ENCODE measurements at regions not wholly inside any gene's neighbourhood (a gene's known extent, or its start where the extent isn't known, plus 50 kb on each side); places are given as distances from the start of the nearest gene placed in this dataset.

- no peak for DNase-seq (ENCODE audit: extremely low read depth, low read depth)
- TF ChIP-seq CTCF (IDR thresholded peaks at IDR 0.05; ENCODE audit: low read depth, low read length) = no peak
Observed at GRCh38 chr6:144478483-144478882, 193.3 kb downstream of the UTRN start.

GRCh38 chr6:144479991-144480390 lies 194.9 kb downstream of the UTRN start:
- TF ChIP-seq CTCF (IDR thresholded peaks at IDR 0.05; ENCODE audit: low read depth, low read length) = no peak
- DNase-seq (ENCODE audit: extremely low read depth, low read depth) = no peak

GRCh38 chr6:144480473-144480872 lies 195.3 kb downstream of the UTRN start:
- no peak for DNase-seq (ENCODE audit: extremely low read depth, low read depth)
- no peak for TF ChIP-seq CTCF (IDR thresholded peaks at IDR 0.05; ENCODE audit: low read depth, low read length)

GRCh38 chr6:144481527-144481926 lies 196.4 kb downstream of the UTRN start:
- no peak for DNase-seq (ENCODE audit: extremely low read depth, low read depth)
- TF ChIP-seq CTCF (IDR thresholded peaks at IDR 0.05; ENCODE audit: low read depth, low read length) = no peak

GRCh38 chr6:144482142-144482541 lies 197.0 kb downstream of the UTRN start:
- DNase-seq (ENCODE audit: extremely low read depth, low read depth) = peak; percentile 45
- peak; percentile 64 for TF ChIP-seq CTCF (IDR thresholded peaks at IDR 0.05; ENCODE audit: low read depth, low read length)

- TF ChIP-seq CTCF (IDR thresholded peaks at IDR 0.05; ENCODE audit: low read depth, low read length) = no peak
- no peak for DNase-seq (ENCODE audit: extremely low read depth, low read depth)
Observed at GRCh38 chr6:144485531-144485930, 200.4 kb downstream of the UTRN start.

- no peak for TF ChIP-seq CTCF (IDR thresholded peaks at IDR 0.05; ENCODE audit: low read depth, low read length)
- DNase-seq (ENCODE audit: extremely low read depth, low read depth) = no peak
Observed at GRCh38 chr6:144488590-144488989, 203.5 kb downstream of the UTRN start.

Data from AG09319 (cell line).